D721Med (cell line): ENCODE measurements at regions not wholly inside any gene's neighbourhood (a gene's known extent, or its start where the extent isn't known, plus 50 kb on each side); places are given as distances from the start of the nearest gene placed in this dataset.
"Not testable (repeated sequence)": the region's sequence is repeated elsewhere in the genome, so short reads cannot be mapped to it uniquely, and the experiment has no call there.

Source experiments
- DNase-seq: peaks from one replicate; pipeline ENCODE4 v3.0.0; 2011; ENCODE audit warnings: low spot score; ENCODE audit not compliant: insufficient read length
- FAIRE-seq: peaks from 2 replicates; lab custom pipeline; 2011; peaks lifted over from hg19 to GRCh38; lab: Jason Lieb, UNC
- CTCF ChIP-seq: IDR thresholded peaks from 2 replicates; pipeline ENCODE4 v1.5.1; 2012; ENCODE audit warnings: mild to moderate bottlenecking, control low read depth; ENCODE audit not compliant: insufficient read depth; ENCODE audit errors: missing control alignments

- DNase-seq = no peak
- peak; percentile 51 for FAIRE-seq
- no peak for TF ChIP-seq CTCF
Observed at GRCh38 chr1:215287362-215287761, 204.8 kb downstream of the KCNK2 start.

DNA sequence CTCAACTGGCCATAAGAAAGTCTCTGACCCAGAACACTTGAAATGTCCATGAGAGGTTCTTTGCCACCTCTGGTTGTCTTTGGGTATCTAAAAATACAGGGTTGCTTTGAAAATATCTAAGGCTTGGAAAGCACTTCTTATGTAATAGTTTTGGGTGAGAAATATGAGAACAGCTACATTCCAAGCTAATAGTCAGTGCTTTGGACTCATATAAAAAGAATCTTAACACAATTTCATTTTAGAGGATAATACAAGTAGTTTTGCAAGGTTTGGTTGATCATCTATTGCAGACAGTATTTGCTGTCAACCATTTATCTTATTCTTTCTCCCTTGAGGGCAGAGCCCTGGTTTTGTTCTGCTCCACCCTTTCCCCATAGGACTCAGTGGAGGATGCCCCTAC is 207.5 kb downstream of the KCNK2 start:
- FAIRE-seq (no peak), DNase-seq (no peak)
- TF ChIP-seq CTCF = no peak

DNA sequence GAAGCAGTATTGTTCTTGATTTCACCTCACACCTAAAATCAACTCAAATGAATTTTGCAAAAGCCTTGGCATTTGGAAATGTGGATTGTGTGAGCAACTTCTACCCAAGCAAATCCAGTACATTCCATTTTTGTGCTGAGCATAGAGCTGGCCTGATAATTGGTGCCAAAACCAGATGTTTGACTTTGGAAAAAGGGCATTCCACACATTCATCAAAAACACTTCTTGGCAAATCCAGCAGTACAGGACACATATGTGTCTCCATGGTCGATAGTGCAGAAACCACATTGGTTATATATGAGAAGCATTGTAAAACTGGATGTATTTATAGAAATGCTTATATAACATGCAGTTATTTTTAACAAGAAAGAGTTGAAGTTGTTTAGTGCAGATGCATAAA is 210.4 kb downstream of the KCNK2 start:
- peak; percentile 46 for FAIRE-seq
- DNase-seq = no peak
- TF ChIP-seq CTCF = no peak

DNA sequence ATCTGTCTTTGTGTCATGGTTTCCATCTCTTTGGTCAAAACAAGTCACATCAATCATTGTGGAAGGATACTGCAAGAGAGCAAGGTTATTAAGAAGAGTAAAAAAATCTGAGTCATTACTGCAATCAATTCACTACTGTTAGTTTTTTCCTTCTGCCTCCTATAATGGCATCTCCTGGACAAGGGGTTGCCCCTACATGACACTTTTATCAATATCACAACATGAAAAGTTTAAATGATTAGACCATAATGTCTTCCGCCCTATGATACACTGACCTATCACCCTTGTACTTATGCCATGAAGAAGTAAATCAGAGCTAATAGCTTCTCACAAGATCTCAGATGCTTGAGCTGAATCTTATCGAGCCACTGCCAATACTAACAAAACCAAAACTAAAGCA is 223.9 kb downstream of the KCNK2 start:
- TF ChIP-seq CTCF = no peak
- FAIRE-seq (no peak), DNase-seq (no peak)

GRCh38 chr1:215321802-215322201 is 239.3 kb downstream of the KCNK2 start:
- no peak for FAIRE-seq
- no peak for DNase-seq
- no peak for TF ChIP-seq CTCF

- not testable (repeated sequence) for FAIRE-seq, DNase-seq
Observed at GRCh38 chr1:215323992-215324391, 241.5 kb downstream of the KCNK2 start.

DNA sequence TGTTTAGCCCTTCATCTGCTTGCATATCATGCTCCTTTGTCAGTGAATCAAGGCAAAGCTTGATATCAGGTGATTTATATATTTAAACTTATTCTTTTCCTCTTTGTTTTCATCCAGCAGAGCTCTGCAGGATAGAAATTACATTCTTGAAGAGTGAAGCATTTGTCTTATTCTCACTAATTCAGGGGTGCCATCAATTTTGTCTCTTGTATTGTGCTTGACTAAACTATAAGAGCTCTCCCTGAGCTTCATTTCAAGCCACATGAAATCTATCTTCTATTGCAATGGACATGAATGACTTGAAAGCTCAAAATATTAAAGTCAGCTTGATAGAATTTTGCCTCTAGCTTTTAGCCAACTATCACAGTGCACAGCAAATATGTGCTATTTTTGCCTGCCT is 236.7 kb upstream of the KCTD3 start:
- no peak for FAIRE-seq
- no peak for TF ChIP-seq CTCF
- DNase-seq = no peak

- no peak for TF ChIP-seq CTCF
- FAIRE-seq (no peak), DNase-seq (no peak)
Observed at GRCh38 chr1:215344539-215344938, 222.6 kb upstream of the KCTD3 start.
